GM13977 (cell line): ENCODE measurements at regions not wholly inside any gene's neighbourhood (a gene's known extent, or its start where the extent isn't known, plus 50 kb on each side); places are given as distances from the start of the nearest gene placed in this dataset.

Experiments
- DNase-seq: peaks from one replicate; pipeline ENCODE4 v3.0.0; 2012; ENCODE audit warnings: low spot score
- CTCF ChIP-seq: IDR thresholded peaks from 2 replicates; pipeline ENCODE4 v1.5.1; 2012; ENCODE audit warnings: mild to moderate bottlenecking, control low read depth; ENCODE audit not compliant: insufficient read depth; ENCODE audit errors: extremely low read depth, missing control alignments
- in situ Hi-C: fragments of 300-500 bp; cut with MboI; formaldehyde crosslinking; loops from one replicate; pipeline ENCODE4 v1.12.0; 2022; ENCODE audit warnings: low sequenced_read_pairs, low pct_unique_long_range_greater_than_20kb, mixed read lengths, inconsistent platforms; ENCODE audit not compliant: unreplicated experiment

GRCh38 chr20:7237251-7237650 lies 469.8 kb downstream of the BMP2 start:
- TF ChIP-seq CTCF: no peak
- in situ Hi-C loops: no loop called here

GRCh38 chr20:7240490-7240889 lies 473.0 kb downstream of the BMP2 start:
- DNase-seq: no peak
- in situ Hi-C loops: no loop called here

More at GRCh38 chr20:7237251-7237650, 469.8 kb downstream of the BMP2 start:
- DNase-seq: no peak

GRCh38 chr20:7248281-7249201 lies 481.1 kb downstream of the BMP2 start:
- in situ Hi-C loops: no loop called here
- TF ChIP-seq CTCF: no peak

More at GRCh38 chr20:7240490-7240889, 473.0 kb downstream of the BMP2 start:
- no peak for TF ChIP-seq CTCF

GRCh38 chr20:7250337-7250736 lies 482.9 kb downstream of the BMP2 start:
- no peak for DNase-seq
- in situ Hi-C loops: no loop called here
- no peak for TF ChIP-seq CTCF

More at GRCh38 chr20:7248281-7249201, 481.1 kb downstream of the BMP2 start:
- no peak for DNase-seq

- DNase-seq: no peak
- TF ChIP-seq CTCF: no peak
- in situ Hi-C loops: no loop called here
Measured at GRCh38 chr20:7257099-7257498, 489.6 kb downstream of the BMP2 start.

- in situ Hi-C loops: no loop called here
- DNase-seq: no peak
- TF ChIP-seq CTCF: no peak
Measured at GRCh38 chr20:7257692-7258466, 490.4 kb downstream of the BMP2 start.
